Endodermal cell (in vitro differentiated cells): ENCODE measurements at regions not wholly inside any gene's neighbourhood (a gene's known extent, or its start where the extent isn't known, plus 50 kb on each side); places are given as distances from the start of the nearest gene placed in this dataset.

ENCODE experiments used
- DNase-seq: peaks from one replicate; pipeline ENCODE4 v3.0.0-alpha.2; 2017
- H3K27ac ChIP-seq: 2 replicates; pipeline ENCODE4 v1.5.1; 2013; ENCODE audit warnings: mild to moderate bottlenecking, low read depth, low read length, moderate library complexity
- H3K27me3 ChIP-seq: 2 replicates; pipeline ENCODE4 v1.6.1; 2013; ENCODE audit warnings: mild to moderate bottlenecking, low read length, moderate library complexity; ENCODE audit not compliant: insufficient read depth, control insufficient read depth, poor library complexity, severe bottlenecking
- H3K36me3 ChIP-seq: 2 replicates; pipeline ENCODE4 v1.7.0; 2013; ENCODE audit warnings: mild to moderate bottlenecking, low read length, moderate library complexity; ENCODE audit not compliant: control insufficient read depth, insufficient read depth
- H3K4me1 ChIP-seq: one replicate; pipeline ENCODE4 v1.7.0; 2013; ENCODE audit warnings: low read length; ENCODE audit not compliant: control insufficient read depth, insufficient read depth
- H3K4me3 ChIP-seq: 2 replicates; pipeline ENCODE4 v1.5.1; 2013; ENCODE audit warnings: mild to moderate bottlenecking, low read length, moderate library complexity
- H3K9ac ChIP-seq: 2 replicates; pipeline ENCODE4 v1.6.1; 2013; ENCODE audit warnings: mild to moderate bottlenecking, low read length, moderate library complexity; ENCODE audit not compliant: poor library complexity, severe bottlenecking; ENCODE audit errors: extremely low read depth
- H3K9me3 ChIP-seq: 2 replicates; pipeline ENCODE4 v1.6.1; 2013; ENCODE audit warnings: mild to moderate bottlenecking, low read length, moderate library complexity; ENCODE audit not compliant: control insufficient read depth
- H3K27ac Mint-ChIP-seq: 2 replicates; pipeline ENCODE4 v1.8.0; 2020; ENCODE audit warnings: mixed read lengths
- H3K27me3 Mint-ChIP-seq: 2 replicates; pipeline ENCODE4 v1.8.0; 2021; ENCODE audit warnings: mild to moderate bottlenecking, mixed read lengths; ENCODE audit not compliant: insufficient read depth
- H3K36me3 Mint-ChIP-seq: 2 replicates; pipeline ENCODE4 v1.8.0; 2020; ENCODE audit warnings: low read depth, mixed read lengths
- H3K4me1 Mint-ChIP-seq: 2 replicates; pipeline ENCODE4 v1.8.0; 2020; ENCODE audit warnings: mixed read lengths
- H3K4me3 Mint-ChIP-seq: 2 replicates; pipeline ENCODE4 v1.8.0; 2020; ENCODE audit warnings: mild to moderate bottlenecking, moderate library complexity, mixed read lengths
- H3K9me3 Mint-ChIP-seq: 2 replicates; pipeline ENCODE4 v1.8.0; 2020; ENCODE audit warnings: mild to moderate bottlenecking, mixed read lengths
- WGBS, 2 experiments: methylation state at CpG; one replicate each; pipeline versions ENCODE4 v1.1.5 to v1.1.7; 2013; ENCODE audit warnings: missing lambda C conversion rate in 2 of 2, mixed read lengths in 1 of 2; ENCODE audit not compliant: insufficient coverage in 1 of 2, insufficient read length in 1 of 2; 5-methylcytosine and 5-hydroxymethylcytosine counted together
- TF ChIP-seq, protein P1 (sequence below): fragments of 200-600 bp; sonication (generic); conservative IDR thresholded peaks from 2 replicates; pipeline ENCODE4 v1.5.0; 2021; ENCODE audit warnings: antibody characterized with exemption, mild to moderate bottlenecking

GRCh38 chr6:63487103-63487813 lies 85.0 kb upstream of the LOC128125822 start:
- no peak overlapping the region for H3K4me3 Mint-ChIP-seq
- TF ChIP-seq, protein P1, sequence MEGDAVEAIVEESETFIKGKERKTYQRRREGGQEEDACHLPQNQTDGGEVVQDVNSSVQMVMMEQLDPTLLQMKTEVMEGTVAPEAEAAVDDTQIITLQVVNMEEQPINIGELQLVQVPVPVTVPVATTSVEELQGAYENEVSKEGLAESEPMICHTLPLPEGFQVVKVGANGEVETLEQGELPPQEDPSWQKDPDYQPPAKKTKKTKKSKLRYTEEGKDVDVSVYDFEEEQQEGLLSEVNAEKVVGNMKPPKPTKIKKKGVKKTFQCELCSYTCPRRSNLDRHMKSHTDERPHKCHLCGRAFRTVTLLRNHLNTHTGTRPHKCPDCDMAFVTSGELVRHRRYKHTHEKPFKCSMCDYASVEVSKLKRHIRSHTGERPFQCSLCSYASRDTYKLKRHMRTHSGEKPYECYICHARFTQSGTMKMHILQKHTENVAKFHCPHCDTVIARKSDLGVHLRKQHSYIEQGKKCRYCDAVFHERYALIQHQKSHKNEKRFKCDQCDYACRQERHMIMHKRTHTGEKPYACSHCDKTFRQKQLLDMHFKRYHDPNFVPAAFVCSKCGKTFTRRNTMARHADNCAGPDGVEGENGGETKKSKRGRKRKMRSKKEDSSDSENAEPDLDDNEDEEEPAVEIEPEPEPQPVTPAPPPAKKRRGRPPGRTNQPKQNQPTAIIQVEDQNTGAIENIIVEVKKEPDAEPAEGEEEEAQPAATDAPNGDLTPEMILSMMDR = no peak
- no peak overlapping the region for H3K27ac ChIP-seq
- peaks cover 10% of the 10 kb centered on the region for H3K27me3 ChIP-seq
- no peak overlapping the region for H3K4me3 ChIP-seq
- no peaks in the 10 kb centered on the region for H3K36me3 Mint-ChIP-seq
- WGBS, 2 experiments = 89 to 95% methylated on average over 6 to 9 of the region's 9 CpGs
- no peaks in the 10 kb centered on the region for H3K4me1 Mint-ChIP-seq
- H3K9me3 Mint-ChIP-seq = no peaks in the 10 kb centered on the region
- H3K27me3 Mint-ChIP-seq = peaks cover 7% of the 10 kb centered on the region
- DNase-seq = no peak
- H3K4me1 ChIP-seq = no peaks in the 10 kb centered on the region
- H3K9ac ChIP-seq = no peak overlapping the region
- H3K27ac Mint-ChIP-seq = no peak overlapping the region
- no peaks in the 10 kb centered on the region for H3K9me3 ChIP-seq
- H3K36me3 ChIP-seq = no peaks in the 10 kb centered on the region

DNA sequence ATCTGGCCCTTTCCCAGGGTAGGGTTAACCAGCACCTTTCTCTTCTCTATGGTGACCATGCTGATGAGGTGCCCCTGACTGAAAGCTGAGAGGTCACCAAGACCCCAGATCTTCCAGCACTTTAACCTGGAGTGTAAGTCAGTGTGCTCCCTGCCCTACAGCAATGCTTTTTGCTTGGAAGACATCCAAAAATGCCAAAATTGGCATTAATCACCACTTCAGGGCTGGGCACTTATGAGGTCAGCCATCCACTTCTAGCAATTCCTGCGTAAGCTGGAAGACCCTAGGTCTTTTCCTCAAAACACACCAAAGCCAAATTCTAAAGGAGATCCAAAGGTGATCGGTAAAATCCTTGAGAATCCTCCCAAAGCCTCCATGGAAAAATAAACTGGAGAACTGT lies 81.2 kb upstream of the LOC128125822 start:
- Histone ChIP-seq H3K4me3 (no peak overlapping the region), H3K9me3 (no peaks in the 10 kb centered on the region), H3K9ac (no peak overlapping the region), H3K4me1 (no peaks in the 10 kb centered on the region), H3K36me3 (no peaks in the 10 kb centered on the region), H3K27ac (no peak overlapping the region), H3K27me3 (no peaks in the 10 kb centered on the region)
- no peaks in the 10 kb centered on the region for H3K36me3 Mint-ChIP-seq
- no peak overlapping the region for H3K27ac Mint-ChIP-seq
- H3K9me3 Mint-ChIP-seq = no peaks in the 10 kb centered on the region
- no peak overlapping the region for H3K4me3 Mint-ChIP-seq
- H3K4me1 Mint-ChIP-seq = no peaks in the 10 kb centered on the region
- H3K27me3 Mint-ChIP-seq = peaks cover 2% of the 10 kb centered on the region
- TF ChIP-seq, protein P1 = no peak
- no peak for DNase-seq
- WGBS, 2 experiments = 92 to 94% methylated on average over 2 of the region's 2 CpGs

DNA sequence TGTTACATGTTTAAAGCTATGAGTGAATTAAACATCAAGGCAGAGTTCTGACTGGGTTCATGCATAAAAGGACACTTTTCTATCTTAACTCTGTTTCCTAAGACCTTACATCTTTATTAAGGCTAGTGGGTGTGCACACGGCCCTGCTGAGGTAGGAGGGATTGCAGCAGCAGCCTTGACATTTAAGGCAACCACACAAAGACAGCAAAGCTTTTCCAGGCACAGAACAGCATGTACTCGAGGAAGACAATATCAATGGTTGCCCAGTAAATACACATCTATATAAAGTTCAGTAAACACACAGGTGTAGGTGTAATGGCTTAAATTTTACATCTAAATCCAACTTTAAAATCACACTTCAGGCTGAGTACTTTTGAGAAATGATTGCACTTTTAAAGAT lies 79.8 kb upstream of the LOC128125822 start:
- Mint-ChIP-seq H3K36me3 (no peaks in the 10 kb centered on the region), H3K27me3 (peaks cover 2% of the 10 kb centered on the region), H3K4me1 (no peaks in the 10 kb centered on the region), H3K4me3 (no peak overlapping the region), H3K27ac (no peak overlapping the region), H3K9me3 (no peaks in the 10 kb centered on the region)
- TF ChIP-seq, protein P1 = no peak
- no peak for DNase-seq
- Histone ChIP-seq H3K9ac (no peak overlapping the region), H3K4me1 (no peaks in the 10 kb centered on the region), H3K9me3 (no peaks in the 10 kb centered on the region), H3K4me3 (no peak overlapping the region), H3K27ac (no peak overlapping the region), H3K27me3 (no peaks in the 10 kb centered on the region), H3K36me3 (no peaks in the 10 kb centered on the region)
- 82% methylated on average over 2 of the region's 2 CpGs; no CpG with 5 or more reads in 1 of the 2 experiments for WGBS, 2 experiments
